ENCODE measurements at regions not wholly inside any gene's neighbourhood (a gene's known extent, or its start where the extent isn't known, plus 50 kb on each side); places are given as distances from the start of the nearest gene placed in this dataset.

- DNase-seq (ENCODE audit: low read depth, low spot score) (no peak), FAIRE-seq (no peak)
- ChIA-PET POLR2A (no interaction called here), CTCF (no interaction called here)
- Histone ChIP-seq H3K9me1 (replicated peaks; ENCODE audit: control insufficient read depth, extremely low read depth, insufficient read depth, low read length) (no peaks in the 10 kb centered on the region), H3K79me2 (ENCODE audit: control insufficient read depth, insufficient read depth, low read length) (no peaks in the 10 kb centered on the region), H3K9ac (replicated peaks; ENCODE audit: extremely low read depth, insufficient read depth, low read length) (no peak overlapping the region), H3K4me1 (ENCODE audit: control insufficient read depth, extremely low read depth, insufficient read depth, low read length) (no peaks in the 10 kb centered on the region), H3K36me3 (ENCODE audit: control insufficient read depth in 2 of 2, extremely low read depth in 1 of 2, insufficient read depth in 2 of 2, low read length in 2 of 2) (no peaks in the 10 kb centered on the region), H3K4me2 (ENCODE audit: insufficient read depth, low read length) (no peak overlapping the region), H3K27me3 (ENCODE audit: control insufficient read depth in 2 of 2, insufficient read depth in 2 of 2, low read length in 2 of 2) (no peaks in the 10 kb centered on the region), H3K9me3 (replicated peaks; ENCODE audit: control insufficient read depth, insufficient read depth, low read length) (no peaks in the 10 kb centered on the region), H3K27ac (ENCODE audit: insufficient read depth, low read depth, low read length) (no peak overlapping the region), H4K20me1 (replicated peaks; ENCODE audit: control insufficient read depth, extremely low read depth, insufficient read depth, low read length) (no peaks in the 10 kb centered on the region), H2AFZ (ENCODE audit: low read depth, low read length) (no peak overlapping the region), H3K4me3 (replicated peaks in 1 of 3; ENCODE audit: insufficient read depth in 1 of 3, low read depth in 1 of 3, low read length in 3 of 3) (no peak overlapping the region)
- intact Hi-C loops (cut with micrococcal nuclease) = no loop called here
- BruUV-seq (replicated peaks) = no TSS peak
- dilution Hi-C loops (cut with MboI; ENCODE audit: extremely low pct_ligation_motif_present, low sequenced_read_pairs) = no loop called here
- TF ChIP-seq MYC (IDR thresholded peaks at IDR 0.05; ENCODE audit: low read depth, low read length) (no peak), POLR2A (IDR thresholded peaks at IDR 0.05; ENCODE audit: low read depth, low read length) (no peak), POLR2AphosphoS5 (IDR thresholded peaks at IDR 0.05; ENCODE audit: insufficient read depth, low read depth, low read length) (no peak), EZH2 (IDR thresholded peaks at IDR 0.05; ENCODE audit: borderline replicate concordance, low read depth, low read length, severe bottlenecking) (no peak), GATA2 (IDR thresholded peaks at IDR 0.05; ENCODE audit: insufficient read depth, insufficient read length, low read depth, low read length) (no peak), JUN (IDR thresholded peaks at IDR 0.05; ENCODE audit: borderline replicate concordance, insufficient read depth, insufficient read length, low read depth) (no peak), FOS (IDR thresholded peaks at IDR 0.05; ENCODE audit: borderline replicate concordance, insufficient read depth, low read length) (no peak), CTCF (IDR thresholded peaks at IDR 0.05; ENCODE audit: extremely low read depth in 1 of 2, insufficient read depth in 1 of 2, low read depth in 1 of 2, low read length in 2 of 2) (no peak)
- TF ChIP-seq, protein P1, sequence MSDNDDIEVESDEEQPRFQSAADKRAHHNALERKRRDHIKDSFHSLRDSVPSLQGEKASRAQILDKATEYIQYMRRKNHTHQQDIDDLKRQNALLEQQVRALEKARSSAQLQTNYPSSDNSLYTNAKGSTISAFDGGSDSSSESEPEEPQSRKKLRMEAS (IDR thresholded peaks at IDR 0.05; ENCODE audit: insufficient read depth, insufficient read length) = no peak
These were observed 199.8 kb downstream of the RPL10L start for GRCh38 chr14:46451800-46452199.
